Sigmoid colon (tissue), 3 donors: ENCODE measurements at regions not wholly inside any gene's neighbourhood (a gene's known extent, or its start where the extent isn't known, plus 50 kb on each side); places are given as distances from the start of the nearest gene placed in this dataset.

ENCODE experiments used
- POLR2A ChIP-seq, 2 donors: fragments of 450-650 bp; IDR thresholded peaks; one replicate each; pipeline ENCODE4 v1.6.1; 2016; ENCODE audit warnings: antibody characterized with exemption in 2 of 2, mild to moderate bottlenecking in 2 of 2, moderate library complexity in 2 of 2
- TF ChIP-seq, protein P1 (sequence below), 4 experiments: fragments of 450-650 bp in 3 of 4; fragments of 200-600 bp in 1 of 4; IDR thresholded peaks; one replicate each; pipeline ENCODE4 v1.5.1; 2016 to 2019; ENCODE audit warnings: antibody characterized with exemption in 4 of 4, mild to moderate bottlenecking in 3 of 4, moderate library complexity in 2 of 4

DNA sequence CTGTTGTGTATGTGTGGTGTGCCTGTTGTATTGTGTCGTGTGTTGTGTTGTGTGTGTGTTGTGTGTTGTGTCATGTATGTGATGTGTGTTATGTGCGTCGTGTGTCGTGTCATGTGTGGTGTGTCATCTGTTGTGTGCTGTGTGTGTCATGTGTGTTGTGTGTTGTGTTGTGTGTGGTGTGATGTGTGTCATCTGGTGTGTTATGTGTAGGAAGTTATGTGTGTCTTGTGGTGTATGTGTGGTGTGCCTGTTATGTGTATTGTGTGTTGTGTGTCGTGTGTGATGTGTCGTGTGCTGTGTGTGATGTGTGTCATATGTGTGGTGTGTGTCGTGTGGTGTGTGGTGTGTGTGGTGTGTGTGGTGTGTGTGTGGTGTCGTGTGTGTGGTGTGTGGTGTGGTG, 145.2 kb downstream of the DNAJB6 start:
- no peak for TF ChIP-seq POLR2A (IDR thresholded peaks at IDR 0.05)
- TF ChIP-seq, protein P1, sequence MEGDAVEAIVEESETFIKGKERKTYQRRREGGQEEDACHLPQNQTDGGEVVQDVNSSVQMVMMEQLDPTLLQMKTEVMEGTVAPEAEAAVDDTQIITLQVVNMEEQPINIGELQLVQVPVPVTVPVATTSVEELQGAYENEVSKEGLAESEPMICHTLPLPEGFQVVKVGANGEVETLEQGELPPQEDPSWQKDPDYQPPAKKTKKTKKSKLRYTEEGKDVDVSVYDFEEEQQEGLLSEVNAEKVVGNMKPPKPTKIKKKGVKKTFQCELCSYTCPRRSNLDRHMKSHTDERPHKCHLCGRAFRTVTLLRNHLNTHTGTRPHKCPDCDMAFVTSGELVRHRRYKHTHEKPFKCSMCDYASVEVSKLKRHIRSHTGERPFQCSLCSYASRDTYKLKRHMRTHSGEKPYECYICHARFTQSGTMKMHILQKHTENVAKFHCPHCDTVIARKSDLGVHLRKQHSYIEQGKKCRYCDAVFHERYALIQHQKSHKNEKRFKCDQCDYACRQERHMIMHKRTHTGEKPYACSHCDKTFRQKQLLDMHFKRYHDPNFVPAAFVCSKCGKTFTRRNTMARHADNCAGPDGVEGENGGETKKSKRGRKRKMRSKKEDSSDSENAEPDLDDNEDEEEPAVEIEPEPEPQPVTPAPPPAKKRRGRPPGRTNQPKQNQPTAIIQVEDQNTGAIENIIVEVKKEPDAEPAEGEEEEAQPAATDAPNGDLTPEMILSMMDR (IDR thresholded peaks at IDR 0.05) = no peak
